NCI-H460 (cell line): ENCODE measurements at regions not wholly inside any gene's neighbourhood (a gene's known extent, or its start where the extent isn't known, plus 50 kb on each side); places are given as distances from the start of the nearest gene placed in this dataset.
"Not testable (repeated sequence)": the region's sequence is repeated elsewhere in the genome, so short reads cannot be mapped to it uniquely, and the experiment has no call there.

ENCODE experiments used
- DNase-seq: peaks from one replicate; pipeline ENCODE4 v3.0.0-alpha.2; 2016; ENCODE audit warnings: low read depth; ENCODE audit errors: extremely low read depth

DNA sequence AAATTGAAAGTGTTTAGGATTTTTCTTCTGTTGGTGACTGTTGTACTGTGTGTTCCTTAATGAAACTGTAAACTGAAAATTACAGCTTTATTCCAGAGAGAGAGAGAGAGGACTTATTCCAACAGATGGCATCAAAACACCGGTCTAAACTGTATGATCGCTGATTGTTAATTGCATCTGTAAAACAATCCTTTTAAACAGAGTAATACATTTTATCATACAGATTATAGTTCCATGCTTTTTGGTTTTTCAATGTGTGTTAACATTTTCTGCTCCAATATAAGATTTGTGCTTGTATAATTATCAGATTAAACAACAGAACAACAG lies 289.7 kb upstream of the DNAJC19 start:
- DNase-seq = no peak

DNA sequence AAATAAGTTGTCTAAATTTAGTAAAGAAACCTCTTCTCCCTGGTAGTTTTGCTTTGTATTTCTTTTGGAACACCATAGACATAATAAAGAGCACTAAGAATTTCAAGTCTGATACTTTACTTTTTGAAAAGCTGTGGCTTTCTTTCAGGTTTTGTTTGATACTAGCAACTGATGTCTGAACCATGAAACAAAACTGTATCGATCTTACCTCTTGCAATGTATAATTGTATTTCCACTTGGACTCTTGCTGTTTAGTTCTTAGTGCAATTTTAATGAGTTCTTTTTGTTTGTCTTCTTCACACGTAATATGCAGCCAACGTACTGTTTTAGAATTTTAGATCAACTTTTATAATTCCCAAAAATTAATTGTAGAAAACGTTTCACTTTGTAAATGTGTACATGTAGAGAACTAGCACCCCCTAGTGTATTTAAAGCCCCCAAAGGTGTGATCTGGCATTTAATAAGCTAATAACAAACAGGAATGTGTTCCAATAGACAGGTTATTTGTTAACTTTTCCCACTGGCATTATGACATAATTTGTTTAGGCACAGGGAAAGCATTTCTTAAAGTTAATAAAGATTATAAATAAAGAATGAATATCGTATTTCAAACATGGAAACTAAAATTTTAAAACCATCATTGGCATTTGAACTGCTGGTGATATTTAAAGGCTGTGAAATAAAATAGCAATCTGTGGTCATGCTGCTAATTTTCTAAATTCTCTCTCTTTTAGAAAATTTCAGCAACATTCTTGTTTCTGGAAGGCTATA lies 289.1 kb upstream of the DNAJC19 start:
- DNase-seq = no peak

DNA sequence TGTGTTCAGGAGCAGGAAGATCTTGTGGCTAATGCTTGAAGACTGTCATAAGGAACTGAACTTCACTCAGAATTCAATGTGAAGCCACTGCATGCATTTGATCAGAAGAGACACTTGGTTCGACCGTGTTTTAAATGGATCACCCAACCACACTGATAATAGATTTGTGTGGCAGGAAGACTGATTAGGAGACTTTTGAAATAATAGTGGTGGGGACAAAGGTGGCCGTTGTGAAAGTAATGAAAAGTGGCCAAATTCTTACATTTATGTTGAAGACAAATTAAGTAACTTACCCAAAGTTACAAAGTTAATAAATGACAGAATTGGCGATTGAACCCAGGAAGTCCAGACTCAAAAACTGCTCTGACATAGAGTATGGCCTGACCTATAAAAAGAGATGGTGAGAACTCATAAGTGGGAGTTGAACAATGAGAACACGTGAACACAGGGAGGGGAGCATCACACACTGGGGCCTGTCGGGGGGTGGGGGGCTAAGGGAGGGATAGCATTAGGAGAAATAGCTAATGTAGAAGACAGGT lies 286.9 kb upstream of the DNAJC19 start:
- no peak for DNase-seq

DNA sequence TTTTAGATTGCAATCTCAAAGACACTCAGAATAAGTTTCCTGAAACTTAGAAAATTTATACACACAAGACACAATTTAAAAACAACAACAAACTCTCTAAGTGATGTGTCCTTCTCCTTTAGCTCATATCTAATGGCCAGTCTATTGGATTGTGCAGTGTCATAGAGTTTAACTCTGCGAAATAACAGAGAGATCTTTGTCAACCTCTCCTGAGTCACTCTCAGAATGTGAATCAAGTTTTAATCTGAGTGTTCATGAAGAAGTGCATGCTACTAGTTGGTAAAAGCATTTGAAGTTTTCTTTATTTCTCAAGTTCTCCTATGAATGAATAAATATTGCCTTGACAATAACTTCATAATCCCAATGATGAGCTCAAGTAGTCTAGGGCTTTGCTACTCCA lies 284.5 kb upstream of the DNAJC19 start:
- no peak for DNase-seq

DNA sequence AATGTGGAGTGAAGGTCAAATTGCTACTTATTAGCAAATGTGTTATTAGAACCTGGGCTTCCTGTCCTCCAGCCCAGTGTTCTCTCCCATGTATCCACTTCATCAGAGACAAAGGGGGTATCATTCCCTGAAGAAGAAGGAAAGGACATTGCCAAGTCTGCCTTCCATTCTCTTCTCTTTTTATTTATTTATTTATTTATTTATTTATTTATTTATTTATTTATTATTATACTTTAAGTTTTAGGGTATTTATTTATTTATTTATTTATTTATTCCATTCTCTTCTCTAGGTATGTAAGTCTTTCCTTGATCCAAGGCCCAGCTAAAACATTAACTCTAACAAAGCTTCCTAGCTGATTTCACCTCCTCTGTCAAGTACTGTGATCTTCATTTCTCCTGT lies 277.8 kb upstream of the DNAJC19 start:
- no peak for DNase-seq

GRCh38 chr3:181265750-181266333 lies 276.3 kb upstream of the DNAJC19 start:
- DNase-seq = no peak

DNA sequence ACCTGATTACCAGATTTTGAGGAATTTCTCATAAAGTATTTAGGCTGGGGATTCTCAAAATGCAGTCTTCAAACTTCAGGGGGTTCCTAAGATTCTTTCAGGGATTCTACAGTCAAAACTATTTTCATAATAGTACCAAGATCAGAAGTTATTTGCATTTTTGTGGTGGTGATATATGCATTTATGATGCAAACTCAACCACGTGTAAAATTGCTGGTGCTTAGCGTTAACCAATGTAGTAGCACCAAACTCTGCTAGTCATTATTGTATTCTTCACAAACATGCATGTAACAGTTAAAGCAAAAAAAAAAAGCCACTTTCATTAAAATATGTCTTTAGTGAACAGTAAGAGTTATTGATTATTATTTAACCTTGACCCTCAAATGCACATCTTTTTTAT lies 274.9 kb upstream of the DNAJC19 start:
- DNase-seq = no peak

DNA sequence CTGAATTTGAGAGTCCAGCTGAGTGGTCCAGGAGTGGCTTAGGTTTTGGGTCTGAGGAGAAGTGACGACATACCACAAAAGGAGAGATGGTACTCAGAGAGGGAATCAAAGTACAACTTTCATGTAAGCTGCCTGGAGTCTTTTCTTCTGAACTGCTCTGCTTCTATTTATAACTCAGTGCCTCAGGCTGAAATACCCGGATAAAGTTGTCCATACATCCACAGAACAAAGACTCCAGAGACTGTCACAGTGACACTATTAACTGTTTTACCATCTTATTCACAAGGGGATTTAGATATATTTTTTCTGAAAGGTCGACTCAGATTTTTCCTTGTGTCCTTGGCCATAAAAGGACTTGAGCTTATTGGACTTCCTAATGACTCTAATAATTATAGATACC lies 264.3 kb upstream of the DNAJC19 start:
- DNase-seq = no peak

GRCh38 chr3:181252631-181253030 lies 263.1 kb upstream of the DNAJC19 start:
- DNase-seq = no peak

DNA sequence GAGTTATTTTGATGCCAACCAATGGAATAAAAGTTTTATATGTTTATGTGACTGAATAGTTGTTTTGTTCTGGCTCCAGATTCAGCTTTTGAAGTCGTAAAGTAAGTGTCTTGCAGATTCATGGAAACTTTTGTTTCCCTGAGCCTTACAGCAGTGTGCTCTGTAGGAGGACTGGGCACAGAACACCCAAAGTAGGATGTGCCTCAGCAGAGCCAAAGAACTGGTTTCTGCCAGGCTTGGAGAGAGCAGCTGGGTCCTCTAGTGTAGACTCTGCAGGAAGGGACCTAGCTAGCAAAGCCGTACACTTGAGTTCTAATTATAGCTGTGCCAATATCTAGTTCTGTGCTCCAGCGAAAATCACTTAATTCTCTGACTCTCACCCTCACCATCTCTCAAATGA lies 261.2 kb upstream of the DNAJC19 start:
- no peak for DNase-seq

DNA sequence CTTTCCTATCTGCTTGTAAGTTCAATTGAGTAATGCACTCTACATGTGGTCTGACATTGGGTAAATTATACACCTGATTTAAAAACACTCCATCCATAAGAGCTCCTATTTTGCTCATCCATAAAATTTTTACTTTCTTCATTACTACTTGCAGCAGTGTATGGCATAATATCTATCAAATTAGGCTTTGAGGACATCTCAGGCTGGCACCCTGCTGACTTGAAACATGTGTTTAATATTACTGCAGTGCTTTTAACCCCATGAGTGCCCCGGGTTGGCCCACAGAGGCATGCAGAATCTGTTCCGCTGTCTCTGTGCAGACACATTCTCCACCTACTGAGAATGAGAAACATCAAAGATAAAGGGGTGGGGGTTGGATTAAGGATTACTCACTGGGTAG lies 249.9 kb upstream of the DNAJC19 start:
- DNase-seq = no peak

GRCh38 chr3:181230258-181230657 lies 240.7 kb upstream of the DNAJC19 start:
- DNase-seq = no peak

GRCh38 chr3:181213347-181213746 lies 223.8 kb upstream of the DNAJC19 start:
- no peak for DNase-seq

GRCh38 chr3:181212271-181212670 lies 222.7 kb upstream of the DNAJC19 start:
- no peak for DNase-seq

DNA sequence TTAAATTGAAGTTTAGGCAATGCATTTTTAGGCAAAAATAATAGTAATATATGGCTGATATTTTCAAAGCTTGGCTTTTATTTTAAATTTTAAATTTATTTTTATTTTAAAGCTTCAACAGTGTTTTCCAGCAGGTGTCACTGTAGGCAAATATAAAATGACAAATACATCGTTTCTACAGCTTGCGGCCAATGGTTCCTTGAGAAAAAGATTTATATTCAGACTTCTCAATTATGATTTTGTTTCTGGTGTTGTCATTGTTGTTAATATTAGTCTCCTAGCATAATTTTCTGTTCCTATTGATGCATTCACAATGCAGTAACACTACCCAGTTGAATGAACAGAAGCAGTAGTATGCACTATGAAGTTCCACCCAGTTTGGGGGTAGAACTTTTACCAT lies 220.7 kb upstream of the DNAJC19 start:
- DNase-seq = peak; percentile 13

GRCh38 chr3:181189556-181189955 lies 200.0 kb upstream of the DNAJC19 start:
- DNase-seq = no peak

DNA sequence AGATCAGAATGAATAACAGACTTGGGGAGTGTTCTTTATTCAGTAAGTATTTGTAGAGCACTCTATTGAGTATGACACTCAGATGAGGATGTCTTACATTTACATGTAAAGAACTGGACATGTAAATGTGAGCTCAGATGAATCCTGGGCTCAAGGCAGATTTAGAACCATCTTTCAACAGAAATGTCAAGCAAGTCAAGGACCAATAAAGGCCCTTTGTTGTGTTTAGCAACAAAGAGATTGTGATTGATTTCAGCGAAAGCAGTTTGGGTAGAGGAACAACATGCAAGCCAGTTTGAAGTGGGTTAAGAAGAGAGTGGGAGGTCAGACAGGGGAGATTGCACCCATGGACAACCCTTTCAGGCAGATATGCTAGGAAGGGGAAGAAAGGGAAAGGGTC lies 194.2 kb upstream of the DNAJC19 start:
- no peak for DNase-seq

- not testable (repeated sequence) for DNase-seq
Observed at GRCh38 chr3:181183057-181183456, 193.5 kb upstream of the DNAJC19 start.

DNA sequence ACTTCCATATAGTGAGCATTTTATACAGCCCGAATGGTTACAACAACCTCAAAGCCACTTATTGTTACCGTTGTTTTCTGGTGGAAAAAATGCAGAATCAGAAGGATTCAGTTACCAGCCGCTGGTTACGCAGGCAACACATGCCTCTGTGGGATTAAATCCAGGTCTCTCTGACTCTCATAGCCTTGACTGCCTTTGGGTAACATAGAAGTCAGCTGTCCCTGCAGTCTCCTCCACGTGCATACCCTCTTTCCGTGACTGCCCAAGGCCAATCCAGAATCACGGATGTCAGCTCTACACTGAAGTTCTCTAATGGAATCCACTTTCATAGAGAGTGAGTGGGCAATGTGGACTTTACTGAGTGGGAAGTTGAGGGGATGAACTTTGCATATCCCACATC lies 189.5 kb upstream of the DNAJC19 start:
- DNase-seq = no peak

- DNase-seq = peak; percentile 40
Observed at GRCh38 chr3:181176601-181177000, 187.1 kb upstream of the DNAJC19 start.

GRCh38 chr3:181174676-181175233 lies 185.2 kb upstream of the DNAJC19 start:
- DNase-seq = no peak

DNA sequence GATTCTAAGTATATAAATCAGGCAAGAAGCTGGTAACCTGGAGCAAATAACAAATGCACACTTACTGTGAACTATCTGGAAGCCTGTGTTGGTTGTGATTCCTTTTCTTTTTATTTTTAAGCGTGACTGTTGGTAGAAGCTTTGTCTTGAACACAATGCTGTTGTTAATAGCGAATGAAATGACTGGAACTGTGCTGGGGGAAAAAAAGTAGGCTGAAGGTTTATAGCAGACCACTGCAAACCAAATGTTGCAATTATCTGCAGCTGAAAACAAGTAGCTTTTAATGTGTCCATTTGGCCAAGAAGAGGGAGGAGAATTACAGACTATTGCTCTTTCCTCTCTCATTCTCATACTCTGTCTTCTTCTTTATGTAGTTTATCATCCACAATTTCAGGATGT lies 184.5 kb upstream of the DNAJC19 start:
- DNase-seq = no peak
